D721Med (cell line): ENCODE measurements at regions not wholly inside any gene's neighbourhood (a gene's known extent, or its start where the extent isn't known, plus 50 kb on each side); places are given as distances from the start of the nearest gene placed in this dataset.

ENCODE experiments used
- DNase-seq: peaks from one replicate; pipeline ENCODE4 v3.0.0; 2011; ENCODE audit warnings: low spot score; ENCODE audit not compliant: insufficient read length
- FAIRE-seq: peaks from 2 replicates; lab custom pipeline; 2011; peaks lifted over from hg19 to GRCh38; lab: Jason Lieb, UNC
- CTCF ChIP-seq: IDR thresholded peaks from 2 replicates; pipeline ENCODE4 v1.5.1; 2012; ENCODE audit warnings: mild to moderate bottlenecking, control low read depth; ENCODE audit not compliant: insufficient read depth; ENCODE audit errors: missing control alignments

- TF ChIP-seq CTCF = no peak
- DNase-seq = no peak
- FAIRE-seq = no peak
These were observed 78.2 kb downstream of the MSL3 start for GRCh38 chrX:11836284-11836683.

- TF ChIP-seq CTCF = no peak
- DNase-seq = no peak
- no peak for FAIRE-seq
These were observed 79.4 kb downstream of the MSL3 start for GRCh38 chrX:11837437-11837836.

GRCh38 chrX:11864171-11864570 is 106.1 kb downstream of the MSL3 start:
- DNase-seq = no peak
- no peak for TF ChIP-seq CTCF
- no peak for FAIRE-seq

- DNase-seq = no peak
- FAIRE-seq = no peak
- no peak for TF ChIP-seq CTCF
These were observed 109.7 kb downstream of the MSL3 start for GRCh38 chrX:11867610-11868345.

- TF ChIP-seq CTCF = no peak
- no peak for FAIRE-seq
- no peak for DNase-seq
These were observed 112.8 kb downstream of the MSL3 start for GRCh38 chrX:11870789-11871188.

GRCh38 chrX:11881485-11882170 is 123.6 kb downstream of the MSL3 start:
- TF ChIP-seq CTCF = no peak

GRCh38 chrX:11886745-11887144 is 128.7 kb downstream of the MSL3 start:
- no peak for TF ChIP-seq CTCF
- FAIRE-seq (no peak), DNase-seq (no peak)

More at GRCh38 chrX:11881485-11882170, 123.6 kb downstream of the MSL3 start:
- FAIRE-seq = no peak
- no peak for DNase-seq
